Glutamatergic neuron (in vitro differentiated cells): ENCODE measurements at regions not wholly inside any gene's neighbourhood (a gene's known extent, or its start where the extent isn't known, plus 50 kb on each side); places are given as distances from the start of the nearest gene placed in this dataset.

Experiments used
- DNase-seq: peaks from one replicate; pipeline ENCODE4 v3.0.0; 2022
- H3K27ac Mint-ChIP-seq: one replicate; pipeline ENCODE4 v1.8.0; 2020; ENCODE audit warnings: mild to moderate bottlenecking, mixed read lengths, inconsistent platforms; ENCODE audit not compliant: unreplicated experiment
- H3K27me3 Mint-ChIP-seq: one replicate; pipeline ENCODE4 v1.8.0; 2020; ENCODE audit warnings: mild to moderate bottlenecking, moderate library complexity, mixed read lengths, inconsistent platforms; ENCODE audit not compliant: unreplicated experiment
- H3K36me3 Mint-ChIP-seq: one replicate; pipeline ENCODE4 v1.8.0; 2020; ENCODE audit warnings: mild to moderate bottlenecking, mixed read lengths, inconsistent platforms; ENCODE audit not compliant: unreplicated experiment
- H3K4me1 Mint-ChIP-seq: one replicate; pipeline ENCODE4 v1.8.0; 2020; ENCODE audit warnings: mild to moderate bottlenecking, low read depth, mixed read lengths, inconsistent platforms; ENCODE audit not compliant: unreplicated experiment
- H3K4me3 Mint-ChIP-seq: one replicate; pipeline ENCODE4 v1.8.0; 2020; ENCODE audit warnings: mild to moderate bottlenecking, mixed read lengths, inconsistent platforms; ENCODE audit not compliant: unreplicated experiment
- H3K9me3 Mint-ChIP-seq: one replicate; pipeline ENCODE4 v1.8.0; 2020; ENCODE audit warnings: mild to moderate bottlenecking, moderate library complexity, mixed read lengths, inconsistent platforms; ENCODE audit not compliant: unreplicated experiment
- CTCF ChIP-seq: fragments of 200-600 bp; sonication (generic); IDR thresholded peaks from one replicate; pipeline ENCODE4 v1.5.0; 2021; ENCODE audit not compliant: partially characterized antibody, unreplicated experiment

- DNase-seq, result no peak
- no peak overlapping the region for H3K4me3 Mint-ChIP-seq
- no peak overlapping the region for H3K27ac Mint-ChIP-seq
- no peak for TF ChIP-seq CTCF
- no peaks in the 10 kb centered on the region for H3K27me3 Mint-ChIP-seq
- H3K9me3 Mint-ChIP-seq, result no peaks in the 10 kb centered on the region
- H3K36me3 Mint-ChIP-seq, result no peaks in the 10 kb centered on the region
- no peaks in the 10 kb centered on the region for H3K4me1 Mint-ChIP-seq
Observed at GRCh38 chr5:40309851-40310250, 369.9 kb upstream of the PTGER4 start.

GRCh38 chr5:40308867-40309266, 370.8 kb upstream of the PTGER4 start:
- Mint-ChIP-seq H3K4me3 (no peak overlapping the region), H3K36me3 (no peaks in the 10 kb centered on the region), H3K27ac (no peak overlapping the region), H3K4me1 (no peaks in the 10 kb centered on the region), H3K27me3 (no peaks in the 10 kb centered on the region), H3K9me3 (no peaks in the 10 kb centered on the region)
- no peak for TF ChIP-seq CTCF
- no peak for DNase-seq

GRCh38 chr5:40307920-40308319, 371.8 kb upstream of the PTGER4 start:
- TF ChIP-seq CTCF, result no peak
- no peak for DNase-seq
- Mint-ChIP-seq H3K4me1 (no peaks in the 10 kb centered on the region), H3K27ac (no peak overlapping the region), H3K9me3 (no peaks in the 10 kb centered on the region), H3K4me3 (no peak overlapping the region), H3K27me3 (no peaks in the 10 kb centered on the region), H3K36me3 (no peaks in the 10 kb centered on the region)

- DNase-seq, result no peak
- no peaks in the 10 kb centered on the region for H3K27me3 Mint-ChIP-seq
- H3K4me3 Mint-ChIP-seq, result no peak overlapping the region
- no peaks in the 10 kb centered on the region for H3K9me3 Mint-ChIP-seq
- no peak for TF ChIP-seq CTCF
- H3K27ac Mint-ChIP-seq, result no peak overlapping the region
- H3K36me3 Mint-ChIP-seq, result no peaks in the 10 kb centered on the region
- H3K4me1 Mint-ChIP-seq, result no peaks in the 10 kb centered on the region
Observed at GRCh38 chr5:40306869-40307487, 372.7 kb upstream of the PTGER4 start.

GRCh38 chr5:40292006-40292405, 387.7 kb upstream of the PTGER4 start:
- no peak for DNase-seq
- no peak for TF ChIP-seq CTCF
- Mint-ChIP-seq H3K36me3 (no peaks in the 10 kb centered on the region), H3K27ac (no peak overlapping the region), H3K4me3 (no peak overlapping the region), H3K4me1 (no peaks in the 10 kb centered on the region), H3K27me3 (no peaks in the 10 kb centered on the region), H3K9me3 (no peaks in the 10 kb centered on the region)
